Trophoblast cell (in vitro differentiated cells and primary cell): ENCODE measurements at regions not wholly inside any gene's neighbourhood (a gene's known extent, or its start where the extent isn't known, plus 50 kb on each side); places are given as distances from the start of the nearest gene placed in this dataset.

Source experiments
- DNase-seq, 2 donors: peaks; one replicate each; pipeline ENCODE4 v3.0.0-alpha.2; 2016
- H2AFZ ChIP-seq: 2 replicates; pipeline ENCODE4 v1.6.1; 2013; ENCODE audit warnings: low read length, moderate library complexity, mild to moderate bottlenecking; ENCODE audit not compliant: insufficient read depth, poor library complexity
- H2AK5ac ChIP-seq: 2 replicates; pipeline ENCODE4 v1.6.1; 2013; ENCODE audit warnings: mild to moderate bottlenecking, low read length
- H2BK120ac ChIP-seq: 2 replicates; pipeline ENCODE4 v1.6.1; 2013; ENCODE audit warnings: low read length, mild to moderate bottlenecking, moderate library complexity; ENCODE audit not compliant: insufficient read depth, poor library complexity
- H2BK12ac ChIP-seq: 2 replicates; pipeline ENCODE4 v1.6.1; 2013; ENCODE audit warnings: mild to moderate bottlenecking, low read length, moderate library complexity
- H2BK5ac ChIP-seq: 2 replicates; pipeline ENCODE4 v1.6.1; 2013; ENCODE audit warnings: low read length, low read depth, moderate library complexity, mild to moderate bottlenecking; ENCODE audit not compliant: poor library complexity
- H3K14ac ChIP-seq: 2 replicates; pipeline ENCODE4 v1.6.1; 2013; ENCODE audit warnings: mild to moderate bottlenecking, low read length
- H3K18ac ChIP-seq: 2 replicates; pipeline ENCODE4 v1.6.1; 2013; ENCODE audit warnings: mild to moderate bottlenecking, low read length
- H3K23ac ChIP-seq: 2 replicates; pipeline ENCODE4 v1.6.1; 2013; ENCODE audit warnings: low read length
- H3K27ac ChIP-seq: 2 replicates; pipeline ENCODE4 v1.5.1; 2013; ENCODE audit warnings: low read depth, mild to moderate bottlenecking, inconsistent platforms, low read length, moderate library complexity
- H3K27me3 ChIP-seq: 2 replicates; pipeline ENCODE4 v1.6.1; 2013; ENCODE audit warnings: inconsistent platforms, mild to moderate bottlenecking, low read length, moderate library complexity; ENCODE audit not compliant: insufficient read depth
- H3K36me3 ChIP-seq, 2 experiments: 1 replicate in 1 of 2; 2 replicates in 1 of 2; pipeline ENCODE4 v1.6.1; 2013; ENCODE audit warnings: low read length in 2 of 2, mild to moderate bottlenecking in 2 of 2, moderate library complexity in 1 of 2; ENCODE audit not compliant: insufficient read depth in 2 of 2, control insufficient read depth in 1 of 2
- H3K4ac ChIP-seq: 2 replicates; pipeline ENCODE4 v1.6.1; 2013; ENCODE audit warnings: low read depth, mild to moderate bottlenecking, low read length, moderate library complexity
- H3K4me1 ChIP-seq, 2 experiments: 1 replicate in 1 of 2; 2 replicates in 1 of 2; pipeline ENCODE4 v1.6.1; 2013; ENCODE audit warnings: low read length in 2 of 2, mild to moderate bottlenecking in 2 of 2, moderate library complexity in 1 of 2; ENCODE audit not compliant: insufficient read depth in 2 of 2, control insufficient read depth in 1 of 2
- H3K4me2 ChIP-seq: 2 replicates; pipeline ENCODE4 v1.6.1; 2013; ENCODE audit warnings: inconsistent platforms, mild to moderate bottlenecking, low read length, moderate library complexity
- H3K4me3 ChIP-seq: 2 replicates; pipeline ENCODE4 v1.5.1; 2013; ENCODE audit warnings: mild to moderate bottlenecking, low read depth, low read length, inconsistent platforms
- H3K79me1 ChIP-seq: one replicate; pipeline ENCODE4 v1.6.1; 2013; ENCODE audit warnings: low read length
- H3K79me2 ChIP-seq: 2 replicates; pipeline ENCODE4 v1.6.1; 2013; ENCODE audit warnings: low read length, mild to moderate bottlenecking; ENCODE audit not compliant: control insufficient read depth, insufficient read depth, poor library complexity
- H3K9ac ChIP-seq: 2 replicates; pipeline ENCODE4 v1.6.1; 2013; ENCODE audit warnings: mild to moderate bottlenecking, low read length
- H3K9me3 ChIP-seq: 2 replicates; pipeline ENCODE4 v1.6.1; 2013; ENCODE audit warnings: low read depth, mild to moderate bottlenecking, control low read depth, inconsistent platforms, low read length; ENCODE audit not compliant: insufficient read depth
- H4K12ac ChIP-seq: 2 replicates; pipeline ENCODE4 v1.6.1; 2013; ENCODE audit warnings: low read depth, mild to moderate bottlenecking, low read length, moderate library complexity
- H4K8ac ChIP-seq: 2 replicates; pipeline ENCODE4 v1.6.1; 2013; ENCODE audit warnings: low read depth, mild to moderate bottlenecking, low read length, moderate library complexity
- H4K91ac ChIP-seq: one replicate; pipeline ENCODE4 v1.6.1; 2013; ENCODE audit warnings: low read depth, mild to moderate bottlenecking, low read length, moderate library complexity
- WGBS: extraction: QIAGEN DNeasy Blood & Tissue Kit; methylation state at CpG from one replicate; pipeline ENCODE4 v1.1.7; 2013; ENCODE audit warnings: missing lambda C conversion rate; ENCODE audit not compliant: insufficient read length, insufficient coverage; ENCODE audit errors: extremely low coverage; 5-methylcytosine and 5-hydroxymethylcytosine counted together

GRCh38 chr10:120372917-120373316 is 84.1 kb upstream of the PLPP4 start:
- no peak overlapping the region for H3K4me2 ChIP-seq
- no peak overlapping the region for H2AK5ac ChIP-seq
- H3K23ac ChIP-seq = no peak overlapping the region
- H2AFZ ChIP-seq = no peak overlapping the region
- no peak overlapping the region for H2BK12ac ChIP-seq
- H3K9me3 ChIP-seq = no peaks in the 10 kb centered on the region
- no peaks in the 10 kb centered on the region for H3K79me1 ChIP-seq
- H3K18ac ChIP-seq = no peak overlapping the region
- no peaks in the 10 kb centered on the region for H3K4me1 ChIP-seq
- DNase-seq = no peak
- H4K91ac ChIP-seq = no peak overlapping the region
- no peak overlapping the region for H3K27ac ChIP-seq
- H2BK120ac ChIP-seq = no peak overlapping the region
- H3K36me3 ChIP-seq = no peaks in the 10 kb centered on the region
- no peak overlapping the region for H4K8ac ChIP-seq
- H2BK5ac ChIP-seq = no peak overlapping the region
- no peak overlapping the region for H3K14ac ChIP-seq
- H3K27me3 ChIP-seq = no peaks in the 10 kb centered on the region
- H4K12ac ChIP-seq = no peak overlapping the region
- no peak overlapping the region for H3K9ac ChIP-seq
- H3K4me3 ChIP-seq = no peak overlapping the region
- H3K4ac ChIP-seq = no peak overlapping the region
- no peaks in the 10 kb centered on the region for H3K79me2 ChIP-seq
- no CpG with 5 or more reads among the region's 4 CpGs for WGBS

- no peak overlapping the region for H3K4me2 ChIP-seq
- H2AFZ ChIP-seq = no peak overlapping the region
- H2BK5ac ChIP-seq = no peak overlapping the region
- WGBS = no CpG with 5 or more reads among the region's 4 CpGs
- no peak overlapping the region for H3K9ac ChIP-seq
- no peak for DNase-seq
- H4K12ac ChIP-seq = no peak overlapping the region
- H3K14ac ChIP-seq = no peak overlapping the region
- H3K4ac ChIP-seq = no peak overlapping the region
- no peaks in the 10 kb centered on the region for H3K79me2 ChIP-seq
- no peak overlapping the region for H3K23ac ChIP-seq
- peaks cover 7% of the 10 kb centered on the region for H3K9me3 ChIP-seq
- H4K8ac ChIP-seq = no peak overlapping the region
- no peaks in the 10 kb centered on the region for H3K79me1 ChIP-seq
- no peak overlapping the region for H2AK5ac ChIP-seq
- H3K4me1 ChIP-seq = no peaks in the 10 kb centered on the region
- H3K27ac ChIP-seq = no peak overlapping the region
- no peaks in the 10 kb centered on the region for H3K27me3 ChIP-seq
- no peak overlapping the region for H2BK12ac ChIP-seq
- no peak overlapping the region for H4K91ac ChIP-seq
- H3K4me3 ChIP-seq = no peak overlapping the region
- no peak overlapping the region for H2BK120ac ChIP-seq
- no peak overlapping the region for H3K18ac ChIP-seq
- H3K36me3 ChIP-seq = no peaks in the 10 kb centered on the region
These were observed 81.4 kb upstream of the PLPP4 start for GRCh38 chr10:120375666-120376065.

GRCh38 chr10:120381931-120382330 is 75.1 kb upstream of the PLPP4 start:
- Histone ChIP-seq H2BK12ac (no peak overlapping the region), H3K79me1 (no peaks in the 10 kb centered on the region), H3K79me2 (no peaks in the 10 kb centered on the region), H4K91ac (no peak overlapping the region), H3K27me3 (no peaks in the 10 kb centered on the region), H3K9me3 (peaks cover 8% of the 10 kb centered on the region), H2AK5ac (no peak overlapping the region), H3K9ac (no peak overlapping the region), H3K27ac (no peak overlapping the region), H2BK120ac (no peak overlapping the region), H2BK5ac (no peak overlapping the region), H2AFZ (no peak overlapping the region), H4K8ac (no peak overlapping the region), H4K12ac (no peak overlapping the region), H3K4me1 (no peaks in the 10 kb centered on the region), H3K4me3 (no peak overlapping the region), H3K18ac (no peak overlapping the region), H3K4ac (no peak overlapping the region), H3K4me2 (no peak overlapping the region), H3K36me3 (no peaks in the 10 kb centered on the region), H3K23ac (no peak overlapping the region), H3K14ac (no peak overlapping the region)
- DNase-seq = no peak
- WGBS = no CpG with 5 or more reads among the region's 7 CpGs

DNA sequence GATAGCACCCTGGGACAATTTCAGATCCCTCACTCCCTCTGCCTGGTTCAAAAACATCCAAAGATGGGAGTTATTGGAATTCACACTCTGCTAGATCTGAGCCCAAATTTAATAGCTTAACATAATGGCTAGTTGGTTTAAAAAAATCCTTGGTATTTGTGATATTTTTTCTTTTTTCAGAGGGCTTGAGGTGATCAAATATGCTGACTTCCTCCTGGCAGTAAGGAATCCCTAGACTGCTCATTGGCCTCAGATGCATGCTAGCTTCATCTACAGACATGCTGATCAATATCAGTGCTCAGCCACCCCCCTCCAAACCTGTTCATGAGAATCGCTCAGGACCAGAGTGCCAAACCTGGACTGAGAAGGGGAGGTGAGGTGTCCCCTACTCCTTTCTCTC is 74.7 kb upstream of the PLPP4 start:
- Histone ChIP-seq H3K36me3 (no peaks in the 10 kb centered on the region), H3K14ac (no peak overlapping the region), H3K4ac (no peak overlapping the region), H3K4me2 (no peak overlapping the region), H2AFZ (no peak overlapping the region), H3K79me2 (no peaks in the 10 kb centered on the region), H3K4me1 (no peaks in the 10 kb centered on the region), H4K91ac (no peak overlapping the region), H3K9me3 (peaks cover 8% of the 10 kb centered on the region), H2BK12ac (no peak overlapping the region), H3K18ac (no peak overlapping the region), H3K79me1 (no peaks in the 10 kb centered on the region), H2AK5ac (no peak overlapping the region), H2BK120ac (no peak overlapping the region), H3K27me3 (no peaks in the 10 kb centered on the region), H2BK5ac (no peak overlapping the region), H3K27ac (no peak overlapping the region), H3K9ac (no peak overlapping the region), H4K12ac (no peak overlapping the region), H4K8ac (no peak overlapping the region), H3K4me3 (no peak overlapping the region), H3K23ac (no peak overlapping the region)
- no CpG with 5 or more reads among the region's 1 CpG for WGBS
- DNase-seq = no peak
